Stimulated activated CD8-positive, alpha-beta memory T cell treated with anti-CD3 and anti-CD28 coated beads, Interleukin-2, amount 100 ng/mL, for 48 hours (primary cell): ENCODE measurements at regions not wholly inside any gene's neighbourhood (a gene's known extent, or its start where the extent isn't known, plus 50 kb on each side); places are given as distances from the start of the nearest gene placed in this dataset.

Experiments used
- DNase-seq, 2 donors: peaks; one replicate each; pipeline ENCODE4 v3.0.0-alpha.2; 2020; ENCODE audit warnings: low read depth in 2 of 2

DNA sequence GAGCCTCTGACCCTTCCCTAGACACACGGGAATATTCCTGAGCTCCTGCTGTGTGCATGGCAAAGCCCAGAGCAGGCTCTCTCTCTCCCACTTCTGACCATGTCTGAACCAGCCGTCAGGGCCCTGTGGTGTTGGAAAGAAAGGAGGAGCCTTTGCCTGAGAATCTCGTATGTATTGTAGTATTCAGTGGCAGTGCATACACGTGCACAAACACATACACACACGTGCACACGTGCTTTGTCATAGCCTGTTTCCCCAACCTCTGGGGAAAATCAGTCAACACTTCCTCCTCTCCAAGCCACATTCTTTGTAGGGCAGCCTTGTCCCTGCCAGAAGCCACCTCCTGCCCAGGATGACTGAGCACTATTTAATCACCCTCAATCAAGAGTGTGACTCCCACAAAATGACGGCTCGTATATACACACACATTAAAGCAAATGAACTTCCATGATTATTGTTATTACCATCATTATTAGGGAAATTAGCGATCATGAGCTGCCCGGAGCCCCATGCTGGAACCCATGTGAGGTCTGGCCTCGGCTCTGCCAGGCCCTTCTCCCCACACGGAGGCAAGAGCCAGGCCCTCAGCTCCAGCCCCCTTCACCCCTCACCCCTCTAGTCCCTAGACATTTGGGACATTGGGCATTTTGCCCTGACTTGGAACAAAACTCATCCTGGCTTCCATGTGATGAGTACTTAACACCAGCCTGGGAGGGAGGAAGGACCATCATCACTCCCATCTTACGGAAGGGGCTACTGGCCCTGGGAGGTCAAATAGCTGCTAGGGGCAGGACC is 331.9 kb downstream of the NPHP4 start:
- DNase-seq: no peak

DNA sequence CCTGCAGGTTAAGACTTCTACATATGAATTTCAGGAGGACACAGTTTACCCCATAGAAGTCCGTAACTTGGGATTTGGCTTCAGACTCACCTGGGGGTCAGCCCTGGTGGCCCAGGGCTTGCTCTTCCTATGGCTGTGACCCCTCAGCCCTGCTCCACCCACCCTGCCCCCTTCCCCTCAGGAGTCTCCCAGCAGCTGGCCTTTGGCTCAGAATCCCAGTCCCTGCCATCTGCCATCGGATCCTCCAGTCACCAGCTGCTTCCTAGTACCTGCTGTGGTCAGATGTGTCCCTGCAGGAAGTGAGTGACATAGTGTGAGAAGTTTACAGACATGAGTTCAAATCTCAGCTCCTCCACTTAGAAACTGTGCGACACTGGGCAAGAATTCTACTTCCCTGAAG is 332.6 kb downstream of the NPHP4 start:
- DNase-seq: no peak

DNA sequence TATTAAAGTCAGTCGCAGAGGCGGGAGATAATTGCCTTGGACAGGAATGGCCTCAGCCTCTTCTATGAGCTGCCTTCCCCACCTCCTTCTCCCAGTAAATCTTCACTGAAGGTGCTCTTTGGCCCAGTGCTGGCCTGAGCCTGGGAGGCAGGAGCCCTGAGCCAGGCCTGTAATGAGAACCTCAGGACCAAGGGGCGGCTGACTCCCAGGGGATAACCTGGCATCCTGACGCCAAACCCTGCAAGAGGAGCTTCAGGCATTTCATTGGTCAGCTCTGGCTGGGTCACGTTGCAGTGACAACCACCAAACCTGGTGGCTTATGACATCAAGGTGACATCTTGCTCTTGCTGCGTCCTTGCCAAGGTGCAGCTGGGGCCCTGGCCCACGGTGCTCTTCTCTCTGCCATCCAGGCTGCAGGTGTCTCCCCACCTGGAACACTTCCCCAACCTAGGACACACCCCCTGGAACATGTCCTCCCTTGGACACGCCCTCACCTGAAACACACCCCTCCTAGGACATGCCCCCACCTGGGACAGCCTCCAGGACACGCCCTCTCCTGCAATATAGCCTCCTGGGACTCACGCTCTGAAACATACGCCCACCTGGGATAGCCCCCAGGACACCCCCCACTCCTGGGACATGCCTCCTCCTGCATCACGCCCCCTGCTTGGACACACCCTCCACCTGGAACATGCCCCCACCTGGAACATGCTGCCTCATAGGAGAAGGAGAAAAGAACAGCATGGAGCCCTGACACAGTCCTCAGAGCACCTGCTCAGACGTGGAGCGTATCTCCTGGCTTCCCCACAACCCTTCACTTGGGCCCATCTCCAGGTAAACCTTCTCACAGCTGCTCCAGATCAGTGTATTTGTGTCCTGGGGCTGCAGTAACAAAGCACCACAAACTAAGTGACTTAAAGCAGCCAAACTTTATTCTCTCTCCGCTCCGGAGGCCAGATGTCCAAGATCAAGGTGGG is 333.6 kb downstream of the NPHP4 start:
- DNase-seq: no peak

DNA sequence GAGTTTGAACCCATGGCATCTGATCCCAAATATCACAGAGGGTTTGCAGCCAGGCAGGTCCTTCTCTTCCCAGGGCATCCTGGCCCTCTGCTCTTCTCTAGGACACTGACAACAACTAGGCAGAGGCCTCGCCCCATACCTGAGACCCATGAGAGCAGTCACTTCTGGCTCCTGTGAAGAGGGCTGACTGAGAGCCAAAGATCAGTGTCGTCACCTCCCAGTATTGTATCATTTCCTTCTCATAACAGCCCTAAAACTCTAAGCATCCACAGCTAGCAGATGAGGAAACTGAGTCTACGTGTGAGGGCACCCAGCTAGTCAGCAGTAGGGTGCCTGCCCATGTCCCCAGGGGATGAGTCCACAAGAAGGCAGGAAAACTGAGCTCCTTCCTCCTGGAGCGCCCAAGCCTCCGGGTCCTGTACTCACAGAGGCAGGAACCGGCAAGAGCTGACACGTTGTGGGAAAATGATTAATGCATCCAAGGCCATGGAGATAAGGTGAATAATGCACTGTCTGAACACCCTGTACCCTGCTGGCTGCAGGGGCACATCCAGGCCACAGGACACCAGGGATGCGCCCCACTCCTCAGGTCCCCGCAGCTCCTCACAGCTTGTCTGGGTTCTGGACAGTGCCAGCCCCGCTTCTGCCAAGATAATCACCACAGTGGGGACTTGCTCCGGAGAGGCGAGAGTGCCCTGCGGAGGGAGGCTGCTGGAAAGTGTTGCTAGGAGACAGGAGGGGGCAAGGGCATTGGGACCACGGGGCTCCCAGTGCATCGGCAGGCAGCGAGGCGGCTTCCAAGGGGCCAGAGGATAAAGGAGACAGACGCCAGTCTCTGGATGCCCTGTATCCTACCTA is 340.0 kb downstream of the NPHP4 start:
- no peak for DNase-seq

DNA sequence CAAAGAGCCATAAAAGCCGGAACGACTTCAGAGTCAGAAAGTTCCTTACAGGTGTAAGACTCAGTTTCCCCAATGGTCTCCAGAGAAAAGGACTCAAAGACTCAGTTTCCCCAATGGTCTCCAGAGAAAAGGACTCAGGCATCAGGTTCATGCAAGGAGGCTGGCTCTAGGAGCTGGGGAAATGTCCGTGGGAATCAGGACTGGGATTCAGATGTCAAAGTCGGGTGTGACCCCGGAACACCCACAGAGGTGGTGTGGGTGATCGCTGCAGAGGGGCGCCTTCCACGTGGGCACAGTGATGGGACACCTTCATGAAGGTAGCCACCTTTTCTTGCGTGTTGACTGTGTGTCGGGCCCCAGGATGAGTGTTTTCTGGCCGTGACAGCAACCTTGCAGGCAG is 340.8 kb downstream of the NPHP4 start:
- DNase-seq: no peak

DNA sequence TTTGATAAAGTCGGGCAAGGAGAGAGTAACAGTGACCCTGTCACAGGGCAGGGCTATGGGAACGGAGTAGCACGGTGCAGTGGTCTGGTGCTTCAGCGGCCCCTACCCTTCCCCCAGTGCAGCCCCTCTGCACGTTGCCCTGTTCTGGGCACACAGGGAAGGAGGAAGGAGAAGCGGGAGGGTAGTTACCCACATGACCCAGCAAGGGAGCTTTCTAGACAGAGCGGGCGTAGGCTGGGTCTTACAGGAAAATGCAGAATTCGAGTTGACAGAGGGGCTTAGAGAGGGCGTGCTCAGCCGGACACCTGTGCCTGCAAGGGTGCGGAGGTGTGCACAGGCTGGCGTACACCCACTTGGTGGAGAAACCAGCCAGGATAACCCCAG is 341.2 kb downstream of the NPHP4 start:
- no peak for DNase-seq

DNA sequence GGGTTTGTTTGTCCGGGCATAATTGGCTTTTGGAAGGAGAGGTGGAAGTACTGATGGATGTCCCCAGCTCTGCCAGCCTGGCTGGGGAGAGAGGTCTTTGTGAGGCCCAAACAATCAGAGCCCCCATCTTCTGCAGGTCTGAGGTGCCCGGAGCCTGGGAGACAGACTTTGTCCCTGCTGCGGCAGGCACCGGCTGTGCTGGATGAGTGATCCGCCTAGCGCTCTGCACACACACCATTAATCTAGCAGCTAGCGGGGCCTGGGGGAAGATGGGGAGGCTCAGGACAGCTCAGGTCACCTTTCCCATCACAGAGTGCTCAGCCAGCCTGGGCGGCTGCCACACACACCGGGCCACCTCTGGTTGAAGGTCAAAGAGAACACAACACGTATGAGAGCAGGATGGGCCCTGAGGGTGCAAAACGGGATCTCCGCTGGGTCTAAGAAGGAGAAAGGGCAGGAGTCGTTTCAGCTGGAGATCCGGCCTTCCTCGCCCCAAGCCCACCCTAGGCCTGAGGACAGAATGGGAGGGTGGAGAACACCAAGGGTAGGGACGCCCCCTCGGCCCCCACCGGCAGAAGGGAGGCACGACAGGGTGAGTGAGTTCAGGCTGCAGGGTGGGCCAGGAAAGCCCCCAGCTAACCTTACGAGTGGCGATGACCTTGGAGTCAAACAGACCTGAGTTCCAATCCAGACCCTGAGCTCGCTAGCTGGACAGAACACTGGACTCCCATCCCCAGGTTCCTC is 341.8 kb downstream of the NPHP4 start:
- DNase-seq: no peak

DNA sequence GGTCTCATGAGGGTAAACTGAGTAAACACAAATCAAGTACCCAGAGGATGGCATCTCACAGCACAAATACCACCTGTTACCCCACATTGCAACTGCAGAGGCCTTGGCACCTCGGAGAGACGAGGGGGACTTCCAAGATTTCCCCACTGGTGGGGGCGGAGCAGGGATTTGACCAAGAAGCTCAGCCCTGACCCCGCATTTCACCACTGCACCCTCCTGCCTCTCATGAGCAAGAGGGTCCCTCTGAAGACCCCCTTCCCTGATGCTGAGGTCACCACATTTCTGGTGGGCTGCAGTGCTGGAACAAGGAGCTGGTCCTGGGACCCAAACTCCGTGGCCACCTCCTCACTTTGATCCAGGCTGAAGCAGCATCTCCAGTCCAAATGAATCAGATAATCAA is 342.4 kb downstream of the NPHP4 start:
- DNase-seq: no peak

DNA sequence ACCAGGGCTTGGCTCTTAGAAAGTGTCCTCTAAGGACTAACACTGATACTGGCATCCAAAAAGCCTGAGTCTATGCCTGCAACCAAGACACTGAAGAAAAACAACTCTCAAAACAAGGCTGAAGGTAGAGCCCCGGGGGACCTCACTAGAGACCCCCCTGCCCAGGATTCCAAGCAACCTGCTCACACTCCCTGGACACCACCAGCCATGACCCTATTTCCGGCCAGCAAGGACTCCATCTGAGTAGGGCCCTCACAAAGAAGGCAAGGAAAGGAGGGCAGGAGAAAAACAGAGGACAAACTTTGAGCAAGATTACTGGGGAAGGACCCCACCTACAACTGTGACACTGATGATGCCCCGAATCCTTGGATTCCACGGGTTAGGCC is 343.1 kb downstream of the NPHP4 start:
- DNase-seq: no peak

DNA sequence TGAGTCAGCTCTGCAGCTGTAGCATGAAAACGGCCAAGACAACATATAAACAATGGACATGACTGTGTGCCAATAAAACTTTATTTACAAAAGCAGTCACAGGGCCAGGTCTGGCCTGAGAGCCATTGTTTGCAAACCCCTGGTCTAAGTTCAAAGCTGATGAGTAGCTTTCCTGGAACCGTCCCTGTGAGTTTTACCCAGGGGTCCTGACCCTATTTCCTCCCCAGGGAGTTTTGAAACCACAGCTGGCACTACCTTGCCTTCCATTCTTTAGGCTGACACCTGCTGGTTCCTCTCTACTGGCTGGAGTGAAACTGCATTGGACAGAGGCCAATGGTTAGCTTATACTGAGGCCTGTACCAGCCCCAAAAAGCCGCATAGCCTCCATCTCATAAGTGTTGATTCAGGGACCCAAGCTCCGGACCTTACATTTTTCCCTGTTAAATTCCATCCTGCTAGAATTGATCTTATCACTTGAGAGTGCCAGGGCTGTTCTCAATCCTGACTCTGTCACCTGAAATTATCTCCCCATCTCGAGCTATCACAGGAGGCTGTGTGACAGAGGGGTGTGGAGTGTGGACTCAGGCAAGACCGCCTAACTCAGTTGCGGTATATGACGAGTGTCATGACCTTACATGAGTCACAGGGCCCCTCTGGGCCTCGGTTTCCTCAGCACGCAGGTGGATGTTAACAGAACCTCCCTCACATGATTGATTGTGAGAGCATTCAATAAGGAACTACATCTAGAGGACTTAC is 343.6 kb downstream of the NPHP4 start:
- no peak for DNase-seq

DNA sequence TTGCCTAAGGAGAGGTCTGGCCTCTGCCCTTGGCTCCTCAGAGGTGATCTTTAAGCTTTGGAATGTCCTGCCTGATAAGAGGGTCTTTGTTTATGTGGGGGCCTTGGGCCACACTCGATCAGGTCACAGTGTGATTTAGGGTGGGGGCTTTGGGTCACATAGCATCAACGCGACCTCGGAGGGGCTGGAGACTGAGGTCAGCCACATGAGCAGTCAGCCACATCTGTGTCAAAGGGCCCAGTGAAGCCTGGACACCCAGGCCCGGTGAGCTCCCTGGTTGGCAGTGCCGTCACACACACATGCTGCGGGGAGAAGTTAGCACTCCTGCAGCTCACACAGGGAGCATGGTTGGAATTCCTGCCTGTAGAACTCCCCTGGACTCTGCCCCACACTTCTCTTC is 345.0 kb downstream of the NPHP4 start:
- DNase-seq: no peak

DNA sequence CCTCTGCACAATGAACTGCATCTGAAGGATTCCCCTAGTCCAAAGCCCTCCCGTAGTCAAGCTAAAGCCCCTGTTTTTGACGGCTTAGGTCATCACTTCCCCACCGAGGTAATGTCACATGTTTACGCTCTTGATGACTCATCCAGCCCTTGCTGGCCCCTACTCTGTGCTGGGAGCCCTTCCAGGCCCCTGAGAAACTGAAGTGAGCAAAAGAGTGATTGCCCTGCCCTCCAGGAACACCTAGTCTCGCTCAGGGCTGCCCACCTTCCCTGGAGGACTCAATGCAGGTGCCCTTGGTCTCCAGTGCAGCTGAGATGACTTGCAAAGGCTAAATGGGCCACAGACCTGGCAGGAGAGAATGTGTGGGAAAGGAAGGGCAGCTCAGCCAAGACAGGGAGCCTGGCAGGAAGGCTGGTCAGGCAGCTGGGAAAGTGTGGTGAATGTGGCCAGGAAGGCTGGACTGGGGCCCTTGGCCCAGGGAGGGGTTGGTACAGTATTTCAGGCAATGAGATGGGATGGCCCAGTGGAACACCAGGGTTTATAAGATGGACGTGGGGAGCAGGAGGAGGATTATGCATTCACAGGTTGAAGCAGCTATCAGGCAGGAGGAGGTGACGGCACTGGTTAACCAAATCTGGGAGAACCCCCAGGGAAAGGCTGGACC is 345.6 kb downstream of the NPHP4 start:
- DNase-seq: no peak

DNA sequence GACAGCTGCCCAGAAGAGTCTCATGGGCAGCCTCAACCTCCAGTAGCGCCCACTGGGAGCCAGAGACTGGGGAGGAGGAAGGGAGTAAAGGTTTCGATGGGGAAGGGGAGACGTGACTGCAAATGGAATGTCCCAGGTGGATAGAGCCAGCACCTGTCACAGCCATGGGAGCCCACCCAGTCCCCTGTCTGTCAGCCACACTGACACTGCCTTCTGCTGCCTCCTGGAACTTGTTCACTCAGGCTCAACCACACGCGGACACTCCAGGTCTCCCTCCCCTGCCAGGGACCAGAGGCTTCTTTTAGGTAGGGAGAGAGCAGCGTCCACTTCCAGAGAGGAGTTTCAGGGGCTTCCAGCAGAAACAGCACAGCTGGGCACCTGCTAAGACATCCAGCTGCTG is 346.3 kb downstream of the NPHP4 start:
- no peak for DNase-seq

DNA sequence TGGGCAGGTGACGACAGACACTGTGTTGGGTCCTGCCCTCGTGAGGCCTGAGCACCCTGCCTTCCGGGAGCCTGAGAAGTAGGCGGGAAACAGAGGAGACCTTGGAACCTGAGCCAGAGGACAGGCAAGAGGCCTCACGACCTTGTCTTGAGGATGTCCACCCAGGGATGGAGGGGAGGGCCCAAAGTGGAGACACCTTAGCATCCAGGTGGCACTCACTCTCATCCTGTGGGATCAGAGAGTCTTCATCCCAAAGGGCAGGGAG is 347.2 kb downstream of the NPHP4 start:
- DNase-seq: no peak

DNA sequence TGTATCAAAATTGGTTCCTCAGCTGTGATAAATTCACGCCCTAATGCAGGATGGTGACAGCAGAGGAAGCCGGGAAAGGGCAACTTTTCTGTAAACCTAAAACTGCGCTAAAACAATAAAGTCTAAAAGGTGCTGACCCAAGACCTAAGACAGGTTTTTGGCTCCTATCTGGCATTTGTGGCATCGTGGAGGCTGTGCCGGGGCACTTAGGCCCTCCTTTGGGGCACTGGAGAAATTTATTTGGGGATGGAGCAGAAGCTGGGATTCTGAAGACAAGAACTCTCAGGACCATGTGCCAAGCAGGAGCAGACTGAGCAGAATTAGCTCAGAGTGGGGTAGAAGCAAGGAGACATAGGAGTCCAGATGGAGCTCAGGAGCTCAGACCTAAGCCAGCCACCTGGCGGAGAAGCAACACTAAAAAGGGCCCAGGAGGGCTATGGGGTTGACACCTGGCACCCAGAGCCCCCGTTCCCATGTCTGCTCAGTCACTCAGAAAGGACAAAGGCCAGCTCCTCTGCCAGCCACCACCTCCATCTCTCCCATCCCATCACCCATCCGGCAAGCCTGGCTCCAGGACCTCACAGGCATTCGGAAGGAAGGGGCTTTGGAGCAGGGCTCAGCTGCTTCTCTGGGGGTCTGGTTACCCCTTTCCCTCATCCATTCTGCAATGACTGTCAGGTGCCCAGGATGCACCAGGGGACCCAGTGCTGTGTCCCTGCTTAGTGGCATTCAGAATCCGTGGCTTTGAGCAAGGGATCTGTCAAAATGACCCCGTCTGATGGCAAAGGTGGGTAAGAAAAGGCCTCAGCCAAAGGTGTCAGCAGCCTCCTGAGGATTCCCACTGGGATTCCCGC is 347.7 kb downstream of the NPHP4 start:
- no peak for DNase-seq

DNA sequence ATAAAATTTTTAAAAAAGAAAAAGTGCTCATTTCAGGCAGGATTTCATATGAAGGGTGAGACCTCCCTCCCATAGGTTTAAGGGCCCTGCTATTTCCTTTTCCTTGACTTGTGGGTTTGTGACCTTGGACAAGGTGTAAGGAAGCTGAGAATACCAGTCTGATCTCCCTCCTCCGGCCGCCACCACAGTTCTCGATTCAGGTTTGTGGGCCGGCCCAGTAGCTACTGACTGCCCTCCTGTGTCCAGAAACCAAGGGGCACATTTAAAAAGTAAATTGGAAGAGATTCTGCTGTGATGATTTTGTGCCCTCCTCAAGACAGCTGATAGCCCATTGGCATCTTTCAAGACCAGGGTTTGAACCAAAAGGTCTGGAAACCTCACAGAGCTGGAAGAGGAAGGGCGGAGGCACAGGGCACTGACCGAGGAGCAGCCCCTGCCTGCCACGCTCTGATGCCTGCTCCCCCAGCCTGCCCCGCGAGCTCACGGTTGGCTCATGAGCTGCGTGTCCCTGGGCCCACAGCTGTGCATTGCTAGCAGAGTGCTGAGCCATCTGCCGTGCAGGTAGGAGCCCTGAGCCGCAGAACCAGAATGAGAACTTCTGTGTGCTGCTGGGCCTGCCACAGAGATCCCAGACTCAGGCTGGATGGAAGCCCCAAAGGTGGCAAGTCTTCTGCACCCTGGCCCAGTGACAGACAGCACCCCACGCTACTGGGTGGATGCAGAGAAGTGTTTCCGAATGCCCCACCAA is 348.7 kb downstream of the NPHP4 start:
- DNase-seq: no peak

DNA sequence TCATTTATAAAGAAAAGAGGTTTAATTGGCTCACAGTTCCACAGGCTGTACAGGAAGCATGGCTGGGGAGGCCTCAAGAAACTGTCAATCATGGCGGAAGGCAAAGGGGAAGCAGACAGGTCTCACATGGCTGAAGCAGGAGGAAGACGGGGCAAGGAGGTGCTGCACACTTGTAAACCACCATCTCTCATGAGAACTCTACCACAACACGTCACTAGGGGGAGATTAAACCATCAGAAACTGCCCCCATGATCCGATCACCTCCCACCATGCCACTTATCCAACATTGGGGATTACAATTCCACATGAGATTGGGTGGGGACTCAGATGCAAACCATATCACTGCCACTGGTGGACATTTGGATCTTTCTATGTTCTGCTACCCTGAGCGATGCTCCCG is 351.4 kb downstream of the NPHP4 start:
- no peak for DNase-seq

DNA sequence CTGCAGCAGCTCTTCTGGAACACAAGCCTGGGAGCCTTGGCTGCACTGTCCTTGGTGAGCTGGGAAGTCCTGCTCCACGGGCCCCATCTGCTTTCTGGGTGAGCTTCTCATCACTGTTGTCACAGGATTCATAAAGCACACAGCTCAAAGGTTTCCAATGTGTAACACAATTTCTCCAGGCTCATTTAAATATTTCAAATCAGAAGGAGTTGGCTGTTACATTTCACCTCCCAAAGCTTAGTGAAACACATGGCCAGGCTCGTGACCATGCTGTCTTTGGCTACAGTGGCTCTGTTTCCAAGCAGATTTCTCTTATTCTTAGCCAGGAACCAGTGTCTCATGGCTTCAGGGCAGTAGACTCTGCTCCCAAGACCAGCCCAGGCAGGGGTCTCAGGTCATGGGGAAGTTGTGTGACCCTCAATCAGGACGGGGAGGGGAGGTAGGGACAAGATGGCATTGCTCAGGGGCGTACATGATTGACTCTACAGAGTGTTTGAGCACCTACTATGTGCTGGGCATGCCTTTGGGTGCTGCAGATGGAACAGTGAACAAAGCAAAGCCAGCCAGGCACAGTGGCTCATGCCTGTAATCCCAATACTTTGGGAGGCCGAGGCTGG is 353.0 kb downstream of the NPHP4 start:
- DNase-seq: no peak
